ENCODE measurements at regions not wholly inside any gene's neighbourhood (a gene's known extent, or its start where the extent isn't known, plus 50 kb on each side); places are given as distances from the start of the nearest gene placed in this dataset.

DNA sequence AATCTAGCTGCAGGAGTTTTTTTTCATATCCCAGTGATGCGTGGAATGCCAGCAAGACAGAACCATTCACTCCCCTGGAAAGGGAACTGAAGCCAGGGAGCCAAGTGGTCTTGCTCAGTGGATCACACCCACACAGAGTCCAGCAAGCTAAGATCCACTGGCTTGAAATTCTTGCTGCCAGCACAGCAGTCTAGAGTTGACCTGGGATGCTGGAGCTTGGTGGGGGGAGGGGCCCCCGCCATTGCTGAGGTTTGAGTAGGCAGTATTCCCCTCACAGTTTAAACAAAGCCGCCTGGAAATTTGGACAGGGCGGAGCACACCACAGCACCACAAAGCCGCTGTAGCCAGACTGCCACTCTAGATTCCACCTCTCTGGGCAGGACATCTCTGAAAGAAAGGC lies 86.9 kb upstream of the STXBP6 start:
- no peak for DNase-seq (ENCODE audit: low spot score in 2 of 2)
- no peak overlapping the region for H3K4me3 ChIP-seq
- no peaks in the 10 kb centered on the region for H3K36me3 ChIP-seq
- no peak for TF ChIP-seq EP300 (IDR thresholded peaks at IDR 0.05)
- WGBS: 75% methylated on average over 4 of the region's 5 CpGs
- H3K9me3 ChIP-seq: no peaks in the 10 kb centered on the region
- H3K27me3 ChIP-seq: peaks cover 33% of the 10 kb centered on the region
- H3K4me1 ChIP-seq: peaks cover 8% of the 10 kb centered on the region
- no peak overlapping the region for H3K27ac ChIP-seq

- TF ChIP-seq, protein P1, sequence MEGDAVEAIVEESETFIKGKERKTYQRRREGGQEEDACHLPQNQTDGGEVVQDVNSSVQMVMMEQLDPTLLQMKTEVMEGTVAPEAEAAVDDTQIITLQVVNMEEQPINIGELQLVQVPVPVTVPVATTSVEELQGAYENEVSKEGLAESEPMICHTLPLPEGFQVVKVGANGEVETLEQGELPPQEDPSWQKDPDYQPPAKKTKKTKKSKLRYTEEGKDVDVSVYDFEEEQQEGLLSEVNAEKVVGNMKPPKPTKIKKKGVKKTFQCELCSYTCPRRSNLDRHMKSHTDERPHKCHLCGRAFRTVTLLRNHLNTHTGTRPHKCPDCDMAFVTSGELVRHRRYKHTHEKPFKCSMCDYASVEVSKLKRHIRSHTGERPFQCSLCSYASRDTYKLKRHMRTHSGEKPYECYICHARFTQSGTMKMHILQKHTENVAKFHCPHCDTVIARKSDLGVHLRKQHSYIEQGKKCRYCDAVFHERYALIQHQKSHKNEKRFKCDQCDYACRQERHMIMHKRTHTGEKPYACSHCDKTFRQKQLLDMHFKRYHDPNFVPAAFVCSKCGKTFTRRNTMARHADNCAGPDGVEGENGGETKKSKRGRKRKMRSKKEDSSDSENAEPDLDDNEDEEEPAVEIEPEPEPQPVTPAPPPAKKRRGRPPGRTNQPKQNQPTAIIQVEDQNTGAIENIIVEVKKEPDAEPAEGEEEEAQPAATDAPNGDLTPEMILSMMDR (IDR thresholded peaks at IDR 0.05): no peak
- TF ChIP-seq POLR2A (IDR thresholded peaks at IDR 0.05): no peak
- TF ChIP-seq EP300 (IDR thresholded peaks at IDR 0.05): no peak
- H3K27me3 ChIP-seq: peaks cover 33% of the 10 kb centered on the region
- WGBS: 72% methylated on average over 5 of the region's 5 CpGs
Measured at GRCh38 chr14:25134184-25134583, 84.2 kb upstream of the STXBP6 start.

GRCh38 chr14:25132732-25133422 lies 82.9 kb upstream of the STXBP6 start:
- peaks cover 8% of the 10 kb centered on the region for H3K4me1 ChIP-seq
- H3K27ac ChIP-seq: no peak overlapping the region
- H3K9me3 ChIP-seq: no peaks in the 10 kb centered on the region
- no peaks in the 10 kb centered on the region for H3K36me3 ChIP-seq
- H3K27me3 ChIP-seq: peaks cover 33% of the 10 kb centered on the region
- DNase-seq (ENCODE audit: low spot score in 2 of 2): peak in 1 of 2 donors; percentile 81
- WGBS: 22% methylated on average over 19 of the region's 20 CpGs
- TF ChIP-seq, protein P1 (IDR thresholded peaks at IDR 0.05): peak; percentile 76 to 80
- no peak for TF ChIP-seq POLR2AphosphoS5 (IDR thresholded peaks at IDR 0.05)
- TF ChIP-seq POLR2A (IDR thresholded peaks at IDR 0.05): no peak
- H3K4me3 ChIP-seq: no peak overlapping the region

More at GRCh38 chr14:25134184-25134583, 84.2 kb upstream of the STXBP6 start:
- Histone ChIP-seq H3K4me3 (no peak overlapping the region), H3K9me3 (no peaks in the 10 kb centered on the region), H3K36me3 (no peaks in the 10 kb centered on the region), H3K4me1 (peaks cover 8% of the 10 kb centered on the region), H3K27ac (no peak overlapping the region)
- no peak for DNase-seq (ENCODE audit: low spot score in 2 of 2)

DNA sequence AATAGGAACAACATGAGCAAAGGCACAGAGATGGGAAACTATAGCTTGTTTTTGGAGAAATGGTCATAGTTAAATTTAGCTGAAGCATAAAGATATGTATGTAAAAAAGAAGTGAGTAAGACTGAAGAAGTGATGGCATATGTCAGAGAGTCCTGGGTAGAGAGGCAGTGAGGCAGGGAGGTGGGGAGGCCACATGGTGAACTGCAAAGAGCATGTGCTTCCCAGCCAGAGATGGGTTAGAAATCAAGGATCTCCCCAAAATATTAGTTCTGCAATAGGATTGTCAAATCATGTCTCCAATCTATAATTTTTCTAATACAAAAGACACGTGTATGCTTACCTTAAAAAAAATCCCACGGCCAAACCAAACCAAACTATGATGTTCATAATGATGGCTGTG lies 82.1 kb upstream of the STXBP6 start:
- peaks cover 29% of the 10 kb centered on the region for H3K27me3 ChIP-seq
- H3K27ac ChIP-seq: no peak overlapping the region
- H3K4me1 ChIP-seq: peaks cover 8% of the 10 kb centered on the region
- 88% methylated on average over 2 of the region's 2 CpGs for WGBS
- no peaks in the 10 kb centered on the region for H3K36me3 ChIP-seq
- H3K4me3 ChIP-seq: no peak overlapping the region
- TF ChIP-seq POLR2AphosphoS5 (IDR thresholded peaks at IDR 0.05) (no peak), EP300 (IDR thresholded peaks at IDR 0.05) (no peak), POLR2A (IDR thresholded peaks at IDR 0.05) (no peak)
- TF ChIP-seq, protein P1 (IDR thresholded peaks at IDR 0.05): no peak
- DNase-seq (ENCODE audit: low spot score in 2 of 2): no peak
- no peaks in the 10 kb centered on the region for H3K9me3 ChIP-seq

DNA sequence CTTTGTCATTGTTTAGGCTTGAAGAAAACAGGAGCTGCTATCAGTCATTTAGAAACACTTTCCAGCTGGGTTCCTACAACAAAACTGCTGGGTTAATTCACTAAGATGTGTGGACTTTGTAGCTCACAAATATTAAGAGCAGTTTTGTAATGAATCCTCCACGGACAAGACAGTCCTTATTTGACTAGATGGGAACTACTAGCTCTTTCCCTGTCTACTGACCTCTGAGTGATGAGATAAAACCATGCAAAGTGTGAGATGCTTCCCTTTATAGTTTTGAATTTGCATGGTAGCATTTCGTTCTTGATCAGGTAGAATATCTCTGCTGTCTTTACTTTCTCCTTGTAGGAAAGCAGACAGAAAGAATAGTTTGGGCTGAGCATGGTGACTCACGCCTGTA lies 72.9 kb upstream of the STXBP6 start:
- WGBS: 92% methylated on average over 3 of the region's 3 CpGs
- no peaks in the 10 kb centered on the region for H3K27me3 ChIP-seq
- no peak overlapping the region for H3K27ac ChIP-seq
- no peak for DNase-seq (ENCODE audit: low spot score in 2 of 2)
- TF ChIP-seq POLR2A (IDR thresholded peaks at IDR 0.05) (no peak), POLR2AphosphoS5 (IDR thresholded peaks at IDR 0.05) (no peak), EP300 (IDR thresholded peaks at IDR 0.05) (no peak)
- TF ChIP-seq, protein P1 (IDR thresholded peaks at IDR 0.05): no peak
- H3K4me3 ChIP-seq: no peak overlapping the region
- H3K4me1 ChIP-seq: peaks cover 6% of the 10 kb centered on the region
- H3K36me3 ChIP-seq: no peaks in the 10 kb centered on the region
- H3K9me3 ChIP-seq: no peaks in the 10 kb centered on the region

DNA sequence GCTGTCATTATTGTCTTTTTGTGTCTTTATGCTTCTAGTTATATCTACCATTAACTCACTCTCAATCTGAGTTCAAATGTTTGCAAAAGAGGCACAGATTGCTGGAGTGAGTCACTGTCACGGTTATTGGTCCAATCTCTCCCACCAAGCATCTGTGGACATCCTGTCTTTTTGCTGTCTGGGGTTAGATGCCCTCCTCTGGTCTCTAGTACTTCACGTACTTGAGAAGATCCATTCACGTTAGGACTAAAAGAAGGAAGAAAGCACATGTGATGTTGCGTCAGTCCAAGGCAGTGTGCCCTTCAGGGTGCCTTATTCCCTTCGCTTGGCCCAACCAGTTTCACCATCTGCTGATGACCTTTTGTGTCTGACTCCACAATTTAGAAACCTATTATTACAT lies 72.3 kb upstream of the STXBP6 start:
- Histone ChIP-seq H3K9me3 (no peaks in the 10 kb centered on the region), H3K4me1 (peaks cover 6% of the 10 kb centered on the region), H3K4me3 (no peak overlapping the region), H3K36me3 (no peaks in the 10 kb centered on the region), H3K27ac (peak overlapping the region; percentile 55), H3K27me3 (no peaks in the 10 kb centered on the region)
- 80% methylated on average over 5 of the region's 5 CpGs for WGBS
- no peak for DNase-seq (ENCODE audit: low spot score in 2 of 2)
- peak in 1 of 3 donors; percentile 54 for TF ChIP-seq POLR2AphosphoS5 (IDR thresholded peaks at IDR 0.05)
- TF ChIP-seq EP300 (IDR thresholded peaks at IDR 0.05): no peak

Measured in suprapubic skin (tissue), 4 donors.